Embryonic facial prominence (tissue), 1 donor: ENCODE measurements at regions not wholly inside any gene's neighbourhood (a gene's known extent, or its start where the extent isn't known, plus 50 kb on each side); places are given as distances from the start of the nearest gene placed in this dataset.
"Not testable (repeated sequence)": the region's sequence is repeated elsewhere in the genome, so short reads cannot be mapped to it uniquely, and the experiment has no call there.

Source experiments
- DNase-seq: peaks from one replicate; pipeline ENCODE4 v3.0.0-alpha.2; 2016; ENCODE audit errors: extremely low spot score

GRCh38 chr10:22158426-22158825 lies 59.4 kb downstream of the EBLN1 start:
- no peak for DNase-seq

GRCh38 chr10:22156750-22157149 lies 61.1 kb downstream of the EBLN1 start:
- no peak for DNase-seq

GRCh38 chr10:22152403-22152802 lies 65.4 kb downstream of the EBLN1 start:
- no peak for DNase-seq

GRCh38 chr10:22150842-22151241 lies 67.0 kb downstream of the EBLN1 start:
- no peak for DNase-seq

- DNase-seq: no peak
Measured at GRCh38 chr10:22148961-22149360, 68.9 kb downstream of the EBLN1 start.

- DNase-seq: not testable (repeated sequence)
Measured at GRCh38 chr10:22145873-22146272, 71.9 kb downstream of the EBLN1 start.

GRCh38 chr10:22137542-22137941 lies 80.3 kb downstream of the EBLN1 start:
- no peak for DNase-seq

- no peak for DNase-seq
Measured at GRCh38 chr10:22135591-22135990, 82.2 kb downstream of the EBLN1 start.

- DNase-seq: no peak
Measured at GRCh38 chr10:22133749-22134624, 83.8 kb downstream of the EBLN1 start.

- DNase-seq: not testable (repeated sequence)
Measured at GRCh38 chr10:22130824-22131223, 87.0 kb downstream of the EBLN1 start.

GRCh38 chr10:22129612-22130011 lies 88.2 kb downstream of the EBLN1 start:
- DNase-seq: not testable (repeated sequence)

- not testable (repeated sequence) for DNase-seq
Measured at GRCh38 chr10:22121181-22121580, 96.6 kb downstream of the EBLN1 start.

- DNase-seq: not testable (repeated sequence)
Measured at GRCh38 chr10:22120072-22120471, 97.7 kb downstream of the EBLN1 start.

GRCh38 chr10:22119575-22119974 lies 98.2 kb downstream of the EBLN1 start:
- not testable (repeated sequence) for DNase-seq

- no peak for DNase-seq
Measured at GRCh38 chr10:22111705-22112104, 106.1 kb downstream of the EBLN1 start.

- DNase-seq: no peak
Measured at GRCh38 chr10:22111260-22111659, 106.6 kb downstream of the EBLN1 start.

GRCh38 chr10:22110761-22111160 lies 107.1 kb downstream of the EBLN1 start:
- DNase-seq: no peak

GRCh38 chr10:22105270-22105669 lies 101.7 kb upstream of the DNAJC1 start:
- no peak for DNase-seq

- DNase-seq: no peak
Measured at GRCh38 chr10:22103701-22104470, 100.4 kb upstream of the DNAJC1 start.

GRCh38 chr10:22097696-22098095 lies 94.2 kb upstream of the DNAJC1 start:
- no peak for DNase-seq

- not testable (repeated sequence) for DNase-seq
Measured at GRCh38 chr10:22091260-22091659, 87.7 kb upstream of the DNAJC1 start.

GRCh38 chr10:22087402-22087738 lies 83.8 kb upstream of the DNAJC1 start:
- DNase-seq: no peak
